Amygdala (tissue), 56 donors: ENCODE measurements at regions not wholly inside any gene's neighbourhood (a gene's known extent, or its start where the extent isn't known, plus 50 kb on each side); places are given as distances from the start of the nearest gene placed in this dataset.
"Not testable (repeated sequence)": the region's sequence is repeated elsewhere in the genome, so short reads cannot be mapped to it uniquely, and the experiment has no call there.

Experiments used
- DNase-seq, 56 donors: peaks; one replicate each; lab custom pipeline; 2025; lab: John Stamatoyannopoulos, UW

DNA sequence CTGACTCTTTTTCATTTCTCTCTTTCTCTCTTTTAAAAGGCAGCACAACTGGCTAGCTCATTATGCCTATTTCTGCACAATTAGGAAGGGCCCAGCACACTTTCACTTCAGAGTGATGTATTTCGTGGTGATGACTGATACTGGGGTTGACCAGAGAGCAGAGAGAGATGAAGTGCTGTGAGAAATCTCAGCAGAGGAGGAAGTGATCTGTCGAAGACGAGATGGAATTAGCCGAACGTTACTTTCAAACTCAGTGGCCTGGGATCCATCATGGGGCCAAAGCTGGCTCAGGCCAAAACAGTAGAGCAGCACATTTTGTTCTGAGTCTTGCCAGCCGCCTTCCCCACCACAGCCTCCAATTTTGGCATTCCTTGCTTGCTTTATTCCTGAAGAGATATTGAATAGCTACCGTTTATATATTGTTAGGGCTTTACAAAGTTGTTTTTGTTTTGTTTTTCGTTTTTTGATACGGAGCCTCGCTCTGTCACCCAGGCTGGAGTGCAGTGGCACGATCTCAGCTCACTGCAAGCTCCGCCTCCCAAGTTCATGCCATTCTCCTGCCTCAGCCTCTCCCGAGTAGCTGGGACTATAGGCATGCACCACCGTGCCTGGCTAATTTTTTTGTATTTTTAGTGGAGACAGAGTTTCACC is 213.2 kb upstream of the ECI2 start:
- no peak for DNase-seq

DNA sequence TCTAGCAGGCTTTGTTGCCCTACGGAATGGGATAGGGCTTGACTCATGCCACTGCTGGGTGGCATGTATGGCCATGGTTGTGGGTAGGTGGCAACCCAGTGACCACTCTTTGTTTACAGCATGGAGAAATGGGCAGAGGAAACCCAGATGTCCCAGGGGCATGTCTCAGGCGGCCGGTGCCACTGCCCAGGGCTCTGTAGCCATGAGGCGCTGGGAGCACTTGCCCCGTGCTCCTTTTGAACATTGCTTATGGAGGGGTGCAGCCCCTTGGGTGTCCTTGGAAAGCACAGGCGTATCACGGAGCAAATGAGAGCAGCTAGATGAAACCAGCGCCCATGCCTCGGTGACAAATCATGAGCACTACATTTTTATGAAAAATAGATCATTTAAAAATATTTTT is 212.5 kb upstream of the ECI2 start:
- DNase-seq = no peak

DNA sequence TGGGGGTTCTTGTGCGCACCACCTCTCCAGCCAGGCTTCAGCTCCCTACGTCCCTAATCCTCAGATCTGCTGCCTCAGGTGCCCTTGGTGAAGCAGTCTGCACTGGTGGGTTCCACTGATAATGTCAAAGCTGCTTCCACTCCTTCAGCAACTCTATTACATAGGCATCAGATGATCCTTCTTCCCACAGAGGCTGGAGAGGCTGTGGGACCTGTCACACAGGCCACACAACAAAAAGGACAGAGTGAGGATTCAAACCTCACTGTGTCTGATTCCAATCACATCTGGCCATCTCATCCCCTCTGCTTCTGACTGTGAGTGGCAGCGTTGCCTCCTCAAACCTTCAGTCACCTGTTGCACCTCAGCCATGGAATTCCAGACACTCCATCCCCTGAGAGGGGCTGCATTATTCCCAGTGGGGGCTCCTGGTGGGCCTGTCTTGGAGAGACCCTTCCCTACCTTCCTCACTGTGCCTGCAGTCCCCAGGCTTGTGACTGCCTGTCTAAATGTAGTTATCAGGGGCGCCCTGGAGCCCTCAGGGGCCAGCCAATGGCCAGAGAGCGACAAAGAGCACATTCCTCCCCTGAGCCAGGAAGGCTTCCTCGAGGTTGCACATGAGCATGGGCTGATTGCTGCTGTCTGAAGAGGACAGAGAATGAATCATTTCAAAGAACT is 211.4 kb upstream of the ECI2 start:
- DNase-seq = no peak

DNA sequence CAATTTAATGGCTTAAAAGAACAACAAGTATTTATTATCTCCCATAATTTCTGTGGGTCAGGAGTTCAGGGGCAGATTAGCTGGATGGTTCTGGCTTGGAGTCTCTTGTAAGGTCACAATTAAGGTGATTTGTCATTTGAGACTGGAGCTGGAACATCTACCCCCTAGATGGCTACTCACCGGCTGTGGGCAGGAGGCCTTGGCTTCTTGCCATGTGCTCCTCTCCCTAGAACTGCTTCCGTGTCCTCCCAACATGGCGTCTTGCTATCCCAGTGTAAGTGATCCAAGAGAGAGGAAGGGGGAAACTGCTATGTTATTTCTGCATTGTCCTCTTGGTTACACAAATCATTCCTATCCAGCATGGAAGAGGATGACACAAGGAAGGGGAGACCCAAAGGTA is 210.2 kb upstream of the ECI2 start:
- no peak for DNase-seq

DNA sequence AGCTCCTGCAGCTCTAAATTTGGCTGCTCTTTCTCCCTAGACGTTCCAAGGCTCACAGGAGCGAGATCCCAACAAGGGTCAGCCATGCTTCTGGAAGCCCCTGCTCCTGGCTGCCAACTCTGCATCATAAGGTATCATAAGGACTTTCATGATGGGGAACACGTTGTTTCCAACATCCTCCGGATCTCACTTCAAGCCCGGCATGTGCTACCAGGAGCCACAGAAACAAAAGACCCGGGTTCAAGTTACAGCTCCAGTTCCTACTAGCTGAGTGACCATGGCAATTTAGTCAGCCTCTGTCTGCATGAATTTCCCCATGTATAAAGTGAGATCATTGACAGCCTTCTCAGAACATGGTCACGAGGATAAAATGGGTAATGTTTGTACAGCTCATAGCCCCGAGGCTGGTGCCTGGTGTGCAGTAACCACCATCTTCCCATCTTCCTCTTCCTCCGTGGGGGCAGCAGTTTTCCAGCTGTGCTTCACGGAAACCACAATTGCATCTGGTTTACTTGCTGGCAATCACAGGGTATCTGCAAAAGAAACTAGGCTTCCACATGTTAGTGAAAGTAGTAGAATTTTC is 209.0 kb upstream of the ECI2 start:
- no peak for DNase-seq

DNA sequence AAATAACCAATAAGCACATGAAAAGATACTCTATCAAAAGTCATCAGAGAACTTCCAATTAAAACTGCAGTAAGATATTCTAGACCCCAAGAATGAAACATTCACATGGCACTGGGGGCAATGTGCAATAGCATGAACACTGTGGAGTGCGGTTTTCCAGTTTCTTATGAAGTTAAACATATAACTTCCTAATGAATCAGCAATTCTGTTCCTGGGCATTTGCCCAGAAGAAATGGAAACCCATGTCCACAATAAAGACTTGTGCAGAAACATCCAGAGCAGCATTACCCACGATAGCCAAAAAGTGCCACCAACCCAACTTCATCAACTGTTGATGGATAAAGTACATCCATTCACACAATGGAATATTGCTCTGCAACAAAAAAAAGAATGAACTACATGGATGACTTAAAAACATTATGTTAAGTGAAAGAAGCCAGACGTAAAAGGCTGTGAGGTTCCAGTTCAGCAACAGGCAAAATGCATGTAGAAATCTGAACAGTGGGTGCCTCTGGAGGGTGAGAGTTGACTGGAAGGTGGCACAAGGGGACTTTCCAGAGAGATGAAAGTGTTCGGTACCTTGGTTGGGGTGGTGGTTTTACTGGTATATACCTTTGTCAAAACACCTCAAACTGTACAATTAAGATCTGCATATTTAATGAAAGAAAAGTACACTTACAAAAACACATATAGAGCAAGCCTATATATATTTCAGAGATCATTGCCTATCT is 207.2 kb upstream of the ECI2 start:
- no peak for DNase-seq

DNA sequence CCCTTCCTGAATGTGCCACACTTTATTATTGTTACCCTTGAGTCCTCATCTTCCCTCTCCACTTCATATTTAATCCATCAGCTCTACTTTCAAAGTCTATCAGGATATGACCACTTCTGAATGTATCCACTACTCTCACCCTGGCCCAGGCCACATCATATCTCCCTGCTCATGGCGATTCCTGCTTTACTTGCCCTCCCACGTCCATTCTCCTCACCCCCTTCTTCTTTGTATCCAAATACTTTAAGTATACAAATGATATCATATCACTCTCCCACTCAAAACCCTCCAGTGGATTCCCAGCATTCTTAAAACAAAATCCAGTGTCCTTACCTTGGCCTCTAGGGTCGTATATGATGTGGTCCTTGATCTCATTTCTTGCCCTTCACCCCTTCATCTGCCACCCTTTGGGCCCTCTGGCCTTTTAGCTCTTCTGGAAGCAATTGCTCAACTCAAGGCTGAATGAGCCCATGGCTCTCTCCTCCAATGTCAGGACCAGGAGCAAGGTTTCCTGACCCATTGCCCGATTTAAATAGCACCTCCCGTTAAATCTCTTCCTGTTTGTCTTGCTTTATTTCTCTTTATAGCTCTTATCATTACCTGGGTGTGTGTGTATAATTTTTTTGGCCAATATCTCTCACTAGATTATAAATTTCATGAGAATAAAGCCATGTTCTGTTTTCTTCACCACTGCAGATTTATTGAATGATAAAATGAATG is 205.9 kb upstream of the ECI2 start:
- DNase-seq = no peak

DNA sequence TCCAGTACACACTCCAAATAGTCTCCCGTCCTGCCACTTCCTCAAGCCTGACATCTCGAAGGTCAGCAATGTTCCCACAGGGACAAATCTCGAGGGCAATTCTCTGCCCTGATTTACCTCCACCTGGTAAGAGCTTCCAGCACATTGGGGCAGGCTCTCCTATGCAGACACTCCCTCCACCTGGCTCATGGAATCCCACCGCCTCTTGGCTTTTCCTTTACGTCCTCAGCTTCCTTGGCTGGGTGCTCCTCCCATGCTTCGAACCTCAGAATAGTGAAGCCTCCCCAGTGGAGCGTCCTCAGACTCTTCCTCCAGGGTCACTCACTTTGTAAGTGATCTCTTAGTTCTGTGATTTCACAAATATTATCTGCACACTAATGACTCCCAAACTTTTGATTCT is 205.2 kb upstream of the ECI2 start:
- no peak for DNase-seq

DNA sequence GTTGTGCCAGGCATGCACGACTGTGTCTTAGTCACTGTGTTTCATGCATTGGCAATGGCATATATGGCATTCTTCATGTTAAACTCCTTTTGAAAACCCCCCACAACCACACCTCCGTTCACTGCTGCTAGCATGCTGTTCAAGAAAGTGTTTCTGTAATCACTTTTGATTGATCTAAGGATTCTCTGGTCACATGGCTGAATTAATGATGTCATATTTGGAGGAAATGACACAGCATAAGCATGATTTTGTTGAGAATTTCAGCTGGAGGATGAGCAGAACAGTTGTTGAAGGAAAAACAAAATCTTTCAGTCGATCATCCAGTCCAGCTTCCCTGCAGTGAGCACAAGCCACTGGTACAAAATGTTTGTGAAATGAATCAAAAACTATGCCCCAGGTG is 203.5 kb upstream of the ECI2 start:
- no peak for DNase-seq

DNA sequence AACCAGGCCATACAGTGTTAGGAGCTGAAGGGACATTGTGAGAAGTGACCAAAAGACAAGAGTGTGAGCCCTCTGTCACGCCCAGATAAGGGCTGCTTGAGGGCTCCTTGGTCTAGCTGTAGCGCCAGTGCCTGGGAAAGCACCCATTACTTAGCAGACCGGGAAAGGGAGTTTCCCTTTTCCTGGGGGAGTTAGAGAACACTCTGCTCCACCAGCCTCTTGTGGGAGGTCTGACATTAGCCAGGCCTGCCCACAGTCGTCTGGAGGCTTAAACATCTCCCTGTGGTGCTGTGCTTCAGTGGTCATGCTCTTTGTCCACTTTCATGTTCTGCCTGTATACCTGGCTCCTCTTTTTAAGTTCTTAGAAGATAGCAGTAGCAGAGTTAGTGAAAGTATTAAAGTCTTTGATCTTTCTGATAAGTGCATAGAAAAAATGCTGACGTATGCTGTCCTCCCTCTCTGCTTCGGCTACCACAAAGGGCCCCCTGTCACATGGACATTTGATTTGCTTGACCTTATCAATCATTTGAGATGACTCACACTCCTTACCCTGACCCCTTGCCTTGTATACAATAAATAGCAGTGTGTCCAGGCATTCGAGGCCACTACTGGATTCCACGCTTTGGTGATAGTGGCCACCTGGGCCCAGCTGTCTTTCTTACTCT is 201.5 kb upstream of the ECI2 start:
- no peak for DNase-seq

DNA sequence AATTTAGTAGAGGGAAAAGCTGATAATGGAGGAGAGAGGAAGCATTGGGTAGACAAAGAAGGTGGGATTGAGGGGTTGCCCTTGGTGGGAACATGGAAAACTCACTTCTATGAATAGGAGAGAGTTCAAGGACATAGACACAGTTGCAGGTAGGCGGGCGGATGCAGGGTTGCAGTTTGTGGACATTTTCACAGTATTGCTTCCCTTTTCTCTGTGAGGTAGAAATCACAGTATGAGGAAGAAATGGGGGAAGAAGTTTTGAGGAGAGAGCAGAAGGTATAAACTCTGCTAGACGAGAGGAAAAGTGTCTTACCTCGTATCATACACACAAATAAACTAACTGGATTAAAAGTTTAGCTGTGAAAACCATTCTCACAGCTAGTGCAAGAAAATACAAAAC is 200.7 kb upstream of the ECI2 start:
- DNase-seq = no peak

DNA sequence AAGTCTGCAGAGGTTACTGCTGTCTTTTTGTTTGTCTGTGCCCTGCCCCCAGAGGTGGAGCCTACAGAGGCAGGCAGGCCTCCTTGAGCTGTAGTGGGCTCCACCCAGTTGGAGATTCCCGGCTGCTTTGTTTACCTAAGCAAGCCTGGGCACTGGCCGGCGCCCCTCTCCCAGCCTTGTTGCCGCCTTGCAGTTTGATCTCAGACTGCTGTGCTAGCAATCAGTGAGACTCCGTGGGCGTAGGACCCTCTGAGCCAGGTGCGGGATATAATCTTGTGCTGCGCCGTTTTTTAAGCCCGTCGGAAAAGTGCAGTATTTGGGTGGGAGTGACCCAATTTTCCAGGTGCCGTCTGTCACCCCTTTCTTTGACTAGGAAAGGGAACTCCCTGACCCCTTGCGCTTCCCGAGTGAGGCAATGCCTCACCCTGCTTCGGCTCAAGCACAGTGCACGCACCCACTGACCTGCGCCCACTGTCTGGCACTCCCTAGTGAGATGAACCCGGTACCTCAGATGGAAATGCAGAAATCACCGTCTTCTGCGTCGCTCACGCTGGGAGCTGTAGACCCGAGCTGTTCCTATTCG is 198.9 kb upstream of the ECI2 start:
- DNase-seq = not testable (repeated sequence)

DNA sequence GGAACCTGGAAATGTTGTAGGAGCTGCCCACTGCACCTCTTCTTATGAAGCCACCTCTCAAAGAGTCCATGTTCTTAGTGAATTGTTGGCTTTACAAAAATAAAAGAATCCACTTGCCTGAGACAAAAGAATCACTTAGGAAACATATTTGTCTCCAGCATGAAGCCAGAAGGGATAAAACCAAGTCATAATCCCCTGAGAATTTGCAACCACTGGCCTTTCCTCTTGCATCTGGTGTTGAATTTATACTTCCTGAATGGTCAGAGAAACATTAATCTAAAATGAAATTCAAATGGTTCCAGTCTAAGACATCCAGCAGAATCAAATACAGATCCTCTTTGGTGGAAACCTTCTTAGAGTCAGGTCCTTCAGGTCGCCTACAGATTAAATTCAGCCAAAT is 192.5 kb upstream of the ECI2 start:
- DNase-seq = no peak

DNA sequence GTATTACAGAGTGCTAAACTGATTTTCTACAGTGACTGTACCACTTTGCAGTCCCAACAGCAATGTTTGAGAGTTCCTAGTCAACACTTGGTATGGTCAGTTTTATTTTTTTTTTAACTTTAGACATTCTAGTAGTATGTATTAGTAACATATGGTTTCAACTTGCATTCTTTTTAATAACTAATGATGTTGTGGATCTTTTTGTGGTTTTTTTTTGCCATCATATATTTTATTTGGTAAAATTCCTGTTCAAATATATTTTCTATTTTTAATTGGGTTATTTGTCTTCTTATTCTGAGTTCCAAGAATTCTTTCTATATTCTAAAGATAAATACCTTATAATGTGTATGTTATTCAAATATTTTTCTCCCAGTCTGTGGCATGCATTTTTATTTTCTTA is 189.4 kb upstream of the ECI2 start:
- DNase-seq = no peak

DNA sequence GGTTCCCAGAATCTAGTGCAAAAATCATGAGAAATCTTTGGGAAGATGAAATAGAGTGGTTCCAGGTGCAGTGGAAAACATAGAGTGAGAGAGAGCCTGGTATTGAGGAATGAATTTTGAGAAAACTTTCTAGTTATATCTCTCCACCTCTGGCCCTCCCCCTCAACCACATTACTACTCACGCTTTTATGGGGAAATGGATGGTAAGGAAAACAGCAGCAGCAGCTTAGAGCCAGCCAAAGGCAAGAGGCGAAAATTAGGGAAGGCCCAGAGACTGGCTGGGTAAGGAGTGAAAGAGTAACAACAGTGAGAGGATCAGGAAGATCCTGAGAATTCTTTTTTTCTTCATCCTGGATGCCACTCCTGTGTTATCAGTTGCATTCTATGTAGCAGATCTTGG is 187.9 kb upstream of the ECI2 start:
- no peak for DNase-seq

DNA sequence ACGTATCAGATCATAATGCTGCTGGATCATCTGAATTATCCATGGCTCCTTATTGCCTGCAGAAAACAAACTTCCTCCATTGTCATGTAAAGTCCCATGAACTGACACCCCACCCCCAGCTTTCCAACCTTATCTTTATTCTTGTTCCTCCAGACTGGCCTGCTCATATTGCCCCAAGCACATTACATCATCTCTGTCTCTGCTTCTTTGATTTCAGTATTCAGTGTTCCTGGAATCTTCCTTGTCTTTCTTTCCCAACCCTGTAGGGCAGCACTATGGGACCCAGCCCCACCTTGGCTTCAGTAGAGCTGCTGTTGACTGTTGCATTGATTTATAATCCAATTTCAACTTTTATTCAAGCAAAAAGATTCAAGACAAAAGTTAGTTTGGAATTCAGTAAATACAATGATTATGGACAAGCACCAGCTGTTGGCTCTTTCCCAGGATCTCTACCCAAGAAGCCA is 187.5 kb upstream of the ECI2 start:
- DNase-seq = no peak

DNA sequence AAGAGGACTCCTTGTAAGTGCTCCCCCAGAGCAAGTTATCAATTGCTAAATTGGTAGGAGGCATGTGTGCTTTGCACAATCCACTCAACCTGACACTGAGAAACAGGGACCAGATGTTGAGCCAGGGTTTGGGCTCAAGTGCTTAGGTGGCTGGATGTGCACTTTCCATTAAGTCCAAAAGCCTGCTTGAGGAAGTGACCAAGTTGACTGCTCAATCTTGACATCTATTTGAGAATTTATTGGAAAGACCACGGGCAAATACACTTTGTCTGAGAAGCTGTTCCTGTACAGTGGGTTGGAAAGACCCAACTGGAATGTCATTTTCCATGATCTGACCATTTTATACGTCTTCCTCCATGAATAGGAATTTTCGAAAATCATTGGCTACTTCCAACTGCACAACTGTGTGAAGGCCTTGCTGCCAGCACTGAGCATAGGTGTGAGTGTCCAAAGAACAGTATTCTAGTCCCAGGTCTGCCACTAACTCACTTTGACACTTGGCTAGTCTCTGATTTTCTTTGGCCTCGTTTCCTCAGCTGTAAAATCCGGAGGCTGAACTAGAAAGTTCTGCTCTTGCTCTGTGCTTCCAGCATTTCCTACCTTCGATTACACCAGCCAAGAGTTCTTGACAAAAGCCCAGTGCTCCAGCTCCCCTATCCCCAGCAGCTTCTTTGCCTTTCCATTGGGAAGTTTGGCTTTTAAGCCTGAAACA is 186.9 kb upstream of the ECI2 start:
- DNase-seq = no peak

DNA sequence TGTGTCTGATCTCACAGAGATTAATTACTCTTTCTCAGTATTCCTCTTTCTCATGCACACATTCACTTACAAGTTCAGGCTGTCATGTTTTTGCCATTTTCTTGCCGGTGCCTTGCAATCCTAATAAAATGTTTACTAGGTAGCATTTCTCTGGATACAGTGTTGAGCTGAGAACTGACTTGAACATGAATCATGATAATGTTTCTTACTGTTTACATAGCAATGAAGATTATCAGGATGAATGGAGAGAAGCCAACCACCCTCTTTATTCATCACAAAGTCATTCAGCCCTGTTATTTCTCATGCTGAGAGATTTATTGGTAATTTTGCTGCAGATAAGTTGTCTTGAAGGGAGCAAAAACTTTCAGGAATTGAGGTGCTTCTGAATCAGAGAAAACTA is 185.5 kb upstream of the ECI2 start:
- DNase-seq = no peak

DNA sequence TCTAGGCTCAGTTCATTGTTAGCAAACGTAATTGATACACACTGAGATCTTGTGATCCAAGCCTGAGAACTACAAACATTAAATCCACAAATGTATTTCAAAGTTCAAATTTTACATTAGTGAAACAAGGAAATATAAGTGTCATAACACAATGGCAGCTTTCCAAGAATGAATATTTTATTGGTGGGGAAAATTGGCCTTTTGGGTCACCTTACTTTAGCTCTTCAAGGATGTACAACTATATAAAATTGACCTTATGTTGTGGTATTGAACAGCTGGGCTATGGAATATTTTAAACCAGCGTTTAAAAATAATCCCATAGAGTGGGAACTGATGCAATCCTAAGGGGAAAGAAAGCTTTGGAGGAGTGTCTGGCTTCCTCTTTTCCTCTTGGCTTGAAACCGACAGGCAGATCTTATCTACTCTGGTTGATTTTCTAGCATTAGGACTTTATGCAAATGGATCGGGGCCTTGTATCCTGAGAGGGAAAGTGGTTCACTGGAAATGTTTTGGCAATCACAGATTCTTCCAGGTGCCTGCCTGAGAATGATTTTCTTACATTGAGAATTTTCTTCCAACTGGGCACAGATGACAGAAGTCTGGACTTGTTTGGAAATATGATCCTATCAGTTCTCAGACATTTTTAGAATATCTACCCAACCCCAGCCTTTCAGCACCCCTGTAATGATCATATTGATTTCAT is 184.8 kb upstream of the ECI2 start:
- DNase-seq = no peak
